Kidney (tissue), 13 donors: ENCODE measurements at regions not wholly inside any gene's neighbourhood (a gene's known extent, or its start where the extent isn't known, plus 50 kb on each side); places are given as distances from the start of the nearest gene placed in this dataset.

ENCODE experiments used
- DNase-seq, 5 donors: peaks; one replicate each; pipeline ENCODE4 v3.0.0-alpha.2; 2013 to 2020
- FAIRE-seq: peaks from 2 replicates; lab custom pipeline; 2012; peaks lifted over from hg19 to GRCh38; lab: Jason Lieb, UNC
- H3K27ac ChIP-seq, 2 donors: one replicate each; pipeline ENCODE4 v1.7.0; 2013; ENCODE audit warnings: low read depth in 2 of 2, low read length in 2 of 2, inconsistent platforms in 1 of 2
- H3K27me3 ChIP-seq: one replicate; pipeline ENCODE4 v1.7.1; 2013; ENCODE audit warnings: low read length, inconsistent platforms; ENCODE audit not compliant: control insufficient read depth, insufficient read depth
- H3K36me3 ChIP-seq, 3 donors: one replicate each; pipeline versions ENCODE4 v1.7.0 to v1.7.1; 2013; ENCODE audit warnings: low read length in 3 of 3, control low read depth in 1 of 3, inconsistent platforms in 1 of 3; ENCODE audit not compliant: insufficient read depth in 3 of 3, control insufficient read depth in 2 of 3
- H3K4me1 ChIP-seq, 3 donors: one replicate each; pipeline versions ENCODE4 v1.7.0 to v1.7.1; 2013; ENCODE audit warnings: low read length in 3 of 3, inconsistent platforms in 1 of 3, low read depth in 1 of 3; ENCODE audit not compliant: control insufficient read depth in 2 of 3, insufficient read depth in 2 of 3
- H3K4me3 ChIP-seq, 3 donors: one replicate each; pipeline versions ENCODE4 v1.7.0 to v1.8.1; 2013; ENCODE audit warnings: low read length in 3 of 3, control low read depth in 1 of 3, inconsistent platforms in 1 of 3
- H3K9ac ChIP-seq, 3 donors: one replicate each; pipeline versions ENCODE4 v1.7.0 to v1.7.1; 2013; ENCODE audit warnings: low read length in 3 of 3, control low read depth in 1 of 3, inconsistent platforms in 1 of 3
- H3K9me3 ChIP-seq, 3 donors: one replicate each; pipeline versions ENCODE4 v1.7.0 to v1.7.1; 2013; ENCODE audit warnings: low read length in 3 of 3, control low read depth in 1 of 3, inconsistent platforms in 1 of 3; ENCODE audit not compliant: control insufficient read depth in 2 of 3, insufficient read depth in 1 of 3
- intact Hi-C: fragments of 100-400 bp; cut with DNase I; formaldehyde crosslinking; loops from one replicate; pipeline ENCODE4 v1.11.1; 2022
- TF ChIP-seq, protein P1 (sequence below): IDR thresholded peaks from 3 replicates; pipeline ENCODE4 v1.5.1; 2012; ENCODE audit warnings: mild to moderate bottlenecking, moderate library complexity, borderline replicate concordance; ENCODE audit not compliant: insufficient read depth; ENCODE audit errors: extremely low read depth
- donor health status: control.
- donor health status: control.
- donor health status: control.
- donor health status: control.
- donor health status: control.
- donor health status: DM: yes; HTN: yes; CAD: no.
- donor health status: Normal renal cell carcinoma (clear cell type).

DNA sequence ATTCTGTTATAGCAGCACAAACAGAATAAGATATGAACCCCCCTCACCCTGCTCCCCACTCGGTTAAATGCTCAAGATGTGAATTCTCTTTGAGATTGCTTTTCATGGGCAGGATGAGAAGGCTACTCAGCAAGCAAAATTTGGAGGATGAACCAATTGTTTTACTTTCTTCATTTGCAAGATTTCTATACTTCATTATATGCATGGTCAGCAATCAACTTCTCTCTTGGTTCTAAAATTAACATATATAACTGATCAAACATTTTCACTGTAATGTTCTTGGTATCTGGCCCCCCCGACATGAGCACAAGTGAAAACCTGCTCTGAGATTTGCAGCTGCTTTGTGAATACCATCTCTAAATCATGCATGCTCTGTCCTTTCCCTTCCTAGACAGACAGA lies 556.1 kb upstream of the MDFIC2 start:
- no peaks in the 10 kb centered on the region for H3K36me3 ChIP-seq
- TF ChIP-seq, protein P1, sequence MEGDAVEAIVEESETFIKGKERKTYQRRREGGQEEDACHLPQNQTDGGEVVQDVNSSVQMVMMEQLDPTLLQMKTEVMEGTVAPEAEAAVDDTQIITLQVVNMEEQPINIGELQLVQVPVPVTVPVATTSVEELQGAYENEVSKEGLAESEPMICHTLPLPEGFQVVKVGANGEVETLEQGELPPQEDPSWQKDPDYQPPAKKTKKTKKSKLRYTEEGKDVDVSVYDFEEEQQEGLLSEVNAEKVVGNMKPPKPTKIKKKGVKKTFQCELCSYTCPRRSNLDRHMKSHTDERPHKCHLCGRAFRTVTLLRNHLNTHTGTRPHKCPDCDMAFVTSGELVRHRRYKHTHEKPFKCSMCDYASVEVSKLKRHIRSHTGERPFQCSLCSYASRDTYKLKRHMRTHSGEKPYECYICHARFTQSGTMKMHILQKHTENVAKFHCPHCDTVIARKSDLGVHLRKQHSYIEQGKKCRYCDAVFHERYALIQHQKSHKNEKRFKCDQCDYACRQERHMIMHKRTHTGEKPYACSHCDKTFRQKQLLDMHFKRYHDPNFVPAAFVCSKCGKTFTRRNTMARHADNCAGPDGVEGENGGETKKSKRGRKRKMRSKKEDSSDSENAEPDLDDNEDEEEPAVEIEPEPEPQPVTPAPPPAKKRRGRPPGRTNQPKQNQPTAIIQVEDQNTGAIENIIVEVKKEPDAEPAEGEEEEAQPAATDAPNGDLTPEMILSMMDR: no peak
- peaks cover 0 to 10% (median 0%) of the 10 kb centered on the region in 3 donors for H3K9me3 ChIP-seq
- DNase-seq: no peak
- H3K27ac ChIP-seq: no peak overlapping the region
- no peak overlapping the region for H3K9ac ChIP-seq
- intact Hi-C loops: no loop called here
- no peaks in the 10 kb centered on the region for H3K27me3 ChIP-seq
- no peak overlapping the region for H3K4me3 ChIP-seq
- FAIRE-seq: no peak
- no peaks in the 10 kb centered on the region for H3K4me1 ChIP-seq

DNA sequence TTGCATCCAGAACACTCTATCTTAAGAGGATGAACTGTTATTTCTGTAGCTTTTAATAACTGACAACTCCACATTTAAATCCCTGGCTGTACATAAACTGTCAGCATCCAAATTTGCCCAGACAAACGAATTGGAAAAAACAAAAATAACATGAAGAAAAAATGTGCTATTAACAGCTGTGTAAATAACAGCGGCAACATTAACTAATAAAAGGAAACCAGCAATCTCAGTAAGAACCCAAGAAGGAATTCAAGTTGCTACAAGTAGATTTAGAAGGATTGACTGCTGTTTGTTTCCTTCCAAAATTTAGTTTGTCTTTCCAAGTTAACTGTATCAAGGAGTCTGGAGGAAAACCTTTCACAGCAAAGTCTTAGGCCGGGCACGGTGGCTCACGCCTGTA lies 550.6 kb upstream of the MDFIC2 start:
- Histone ChIP-seq H3K9me3 (peaks cover 0 to 6% (median 0%) of the 10 kb centered on the region in 3 donors), H3K36me3 (no peaks in the 10 kb centered on the region), H3K4me3 (no peak overlapping the region), H3K27ac (no peak overlapping the region), H3K9ac (no peak overlapping the region), H3K4me1 (no peaks in the 10 kb centered on the region), H3K27me3 (no peaks in the 10 kb centered on the region)
- intact Hi-C loops: no loop called here
- no peak for FAIRE-seq
- peak in 1 of 5 donors; percentile 13 for DNase-seq
- TF ChIP-seq, protein P1: no peak

DNA sequence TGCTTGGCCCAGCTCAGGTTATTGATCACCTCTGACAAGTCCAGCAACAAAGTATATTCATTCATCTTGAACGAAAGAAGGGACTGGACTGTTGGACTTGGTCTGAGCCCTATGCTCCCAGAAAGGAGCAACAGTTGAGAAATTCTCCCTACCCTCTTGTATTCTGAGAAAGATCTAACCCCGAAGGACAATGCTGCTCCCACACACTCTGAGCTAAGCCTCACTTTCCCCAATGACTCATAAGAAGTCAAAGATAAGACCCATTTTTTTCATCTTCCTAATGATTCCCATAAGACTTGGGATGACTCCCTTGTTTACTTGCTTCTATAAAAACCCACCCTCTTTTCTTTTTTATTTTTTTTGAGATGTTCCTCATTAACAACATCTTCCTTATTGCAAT lies 549.4 kb upstream of the MDFIC2 start:
- Histone ChIP-seq H3K4me1 (no peaks in the 10 kb centered on the region), H3K36me3 (no peaks in the 10 kb centered on the region), H3K27ac (no peak overlapping the region), H3K9ac (no peak overlapping the region), H3K9me3 (peaks cover 0 to 6% (median 0%) of the 10 kb centered on the region in 3 donors), H3K4me3 (no peak overlapping the region), H3K27me3 (no peaks in the 10 kb centered on the region)
- DNase-seq (no peak), FAIRE-seq (no peak)
- TF ChIP-seq, protein P1: no peak
- intact Hi-C loops: no loop called here

DNA sequence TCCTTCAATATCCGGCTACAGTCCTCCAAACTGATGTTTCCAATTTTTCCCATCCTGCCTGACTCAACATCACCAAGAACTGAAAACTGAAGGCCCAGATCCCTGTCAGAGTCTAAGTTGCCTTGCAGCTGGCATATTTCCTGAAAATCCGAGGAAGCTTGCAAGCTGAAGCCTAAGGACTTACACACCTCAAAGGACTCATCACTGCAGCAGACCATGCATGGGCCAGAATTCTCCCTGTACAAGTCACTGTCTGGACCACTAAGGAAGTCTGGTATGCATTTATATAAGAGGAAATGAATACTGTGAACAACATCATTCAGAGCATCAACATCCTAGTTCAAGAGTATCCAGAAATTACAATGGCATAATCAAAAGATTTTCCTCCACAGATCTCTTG lies 548.8 kb upstream of the MDFIC2 start:
- Histone ChIP-seq H3K4me1 (no peaks in the 10 kb centered on the region), H3K9ac (no peak overlapping the region), H3K27me3 (no peaks in the 10 kb centered on the region), H3K4me3 (no peak overlapping the region), H3K27ac (no peak overlapping the region), H3K36me3 (no peaks in the 10 kb centered on the region), H3K9me3 (peaks cover 0 to 6% (median 0%) of the 10 kb centered on the region in 3 donors)
- TF ChIP-seq, protein P1: no peak
- FAIRE-seq (no peak), DNase-seq (no peak)
- intact Hi-C loops: no loop called here
